Transverse colon (tissue), 4 donors: ENCODE measurements at regions not wholly inside any gene's neighbourhood (a gene's known extent, or its start where the extent isn't known, plus 50 kb on each side); places are given as distances from the start of the nearest gene placed in this dataset.

Experiments
- EP300 ChIP-seq: sonication (generic); formaldehyde crosslinking; IDR thresholded peaks from one replicate; pipeline ENCODE4 v1.6.1; 2017; ENCODE audit warnings: antibody characterized with exemption, low read depth
- POLR2A ChIP-seq: fragments of 450-650 bp; IDR thresholded peaks from one replicate; pipeline ENCODE4 v1.6.1; 2016; ENCODE audit warnings: antibody characterized with exemption, mild to moderate bottlenecking, moderate library complexity
- POLR2AphosphoS5 ChIP-seq, 3 donors: sonication (generic); formaldehyde crosslinking; IDR thresholded peaks; one replicate each; pipeline ENCODE4 v1.6.1; 2016; ENCODE audit warnings: antibody characterized with exemption in 3 of 3
- TF ChIP-seq, protein P1 (sequence below), 5 experiments: fragments of 200-600 bp in 3 of 5; fragments of 450-650 bp in 2 of 5; sonication (generic) in 3 of 5; IDR thresholded peaks; 1 replicate in 2 of 5; 2 replicates in 3 of 5; pipeline ENCODE4 v1.5.1; 2016 to 2017; ENCODE audit warnings: antibody characterized with exemption in 5 of 5, inconsistent platforms in 3 of 5, mild to moderate bottlenecking in 2 of 5, moderate library complexity in 1 of 5

DNA sequence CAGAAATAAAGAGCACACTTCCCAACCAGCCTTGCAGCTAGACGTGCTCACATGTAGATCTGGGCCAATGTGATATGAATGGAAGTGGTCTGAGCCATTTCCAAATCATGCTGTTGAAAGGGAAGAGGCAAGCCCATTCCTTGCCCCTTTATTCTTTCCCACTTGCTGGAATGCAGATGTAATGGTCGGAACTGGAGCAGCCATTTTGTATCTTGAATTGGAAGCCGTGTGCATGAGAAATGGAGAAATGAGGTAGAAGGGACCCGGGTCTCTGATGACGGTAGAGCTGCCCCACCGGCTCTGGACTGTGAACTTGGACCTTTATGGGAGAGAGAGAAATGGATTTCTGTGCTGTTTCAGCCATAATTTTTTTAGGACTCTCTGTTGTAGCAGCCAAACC, 54.8 kb upstream of the STX16 start:
- TF ChIP-seq, protein P1, sequence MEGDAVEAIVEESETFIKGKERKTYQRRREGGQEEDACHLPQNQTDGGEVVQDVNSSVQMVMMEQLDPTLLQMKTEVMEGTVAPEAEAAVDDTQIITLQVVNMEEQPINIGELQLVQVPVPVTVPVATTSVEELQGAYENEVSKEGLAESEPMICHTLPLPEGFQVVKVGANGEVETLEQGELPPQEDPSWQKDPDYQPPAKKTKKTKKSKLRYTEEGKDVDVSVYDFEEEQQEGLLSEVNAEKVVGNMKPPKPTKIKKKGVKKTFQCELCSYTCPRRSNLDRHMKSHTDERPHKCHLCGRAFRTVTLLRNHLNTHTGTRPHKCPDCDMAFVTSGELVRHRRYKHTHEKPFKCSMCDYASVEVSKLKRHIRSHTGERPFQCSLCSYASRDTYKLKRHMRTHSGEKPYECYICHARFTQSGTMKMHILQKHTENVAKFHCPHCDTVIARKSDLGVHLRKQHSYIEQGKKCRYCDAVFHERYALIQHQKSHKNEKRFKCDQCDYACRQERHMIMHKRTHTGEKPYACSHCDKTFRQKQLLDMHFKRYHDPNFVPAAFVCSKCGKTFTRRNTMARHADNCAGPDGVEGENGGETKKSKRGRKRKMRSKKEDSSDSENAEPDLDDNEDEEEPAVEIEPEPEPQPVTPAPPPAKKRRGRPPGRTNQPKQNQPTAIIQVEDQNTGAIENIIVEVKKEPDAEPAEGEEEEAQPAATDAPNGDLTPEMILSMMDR (IDR thresholded peaks at IDR 0.05), result no peak
- TF ChIP-seq POLR2A, result no peak
- no peak for TF ChIP-seq EP300
- TF ChIP-seq POLR2AphosphoS5 (IDR thresholded peaks at IDR 0.05), result no peak
